OCI-LY3 (cell line): ENCODE measurements at regions not wholly inside any gene's neighbourhood (a gene's known extent, or its start where the extent isn't known, plus 50 kb on each side); places are given as distances from the start of the nearest gene placed in this dataset.
"Not testable (repeated sequence)": the region's sequence is repeated elsewhere in the genome, so short reads cannot be mapped to it uniquely, and the experiment has no call there.

Source experiments
- EZH2phosphoT487 ChIP-seq: fragments of 200-600 bp; shearing (Covaris generic); IDR thresholded peaks from 2 replicates; pipeline ENCODE4 v1.6.1; 2018; ENCODE audit warnings: antibody characterized with exemption, mixed run types, low read depth
- TF ChIP-seq, protein P1 (sequence below): fragments of 200-600, 300-600 bp; sonication (generic); IDR thresholded peaks from 2 replicates; pipeline ENCODE4 v1.5.1; 2014; ENCODE audit warnings: antibody characterized with exemption, low read length, low read depth

- TF ChIP-seq, protein P1, sequence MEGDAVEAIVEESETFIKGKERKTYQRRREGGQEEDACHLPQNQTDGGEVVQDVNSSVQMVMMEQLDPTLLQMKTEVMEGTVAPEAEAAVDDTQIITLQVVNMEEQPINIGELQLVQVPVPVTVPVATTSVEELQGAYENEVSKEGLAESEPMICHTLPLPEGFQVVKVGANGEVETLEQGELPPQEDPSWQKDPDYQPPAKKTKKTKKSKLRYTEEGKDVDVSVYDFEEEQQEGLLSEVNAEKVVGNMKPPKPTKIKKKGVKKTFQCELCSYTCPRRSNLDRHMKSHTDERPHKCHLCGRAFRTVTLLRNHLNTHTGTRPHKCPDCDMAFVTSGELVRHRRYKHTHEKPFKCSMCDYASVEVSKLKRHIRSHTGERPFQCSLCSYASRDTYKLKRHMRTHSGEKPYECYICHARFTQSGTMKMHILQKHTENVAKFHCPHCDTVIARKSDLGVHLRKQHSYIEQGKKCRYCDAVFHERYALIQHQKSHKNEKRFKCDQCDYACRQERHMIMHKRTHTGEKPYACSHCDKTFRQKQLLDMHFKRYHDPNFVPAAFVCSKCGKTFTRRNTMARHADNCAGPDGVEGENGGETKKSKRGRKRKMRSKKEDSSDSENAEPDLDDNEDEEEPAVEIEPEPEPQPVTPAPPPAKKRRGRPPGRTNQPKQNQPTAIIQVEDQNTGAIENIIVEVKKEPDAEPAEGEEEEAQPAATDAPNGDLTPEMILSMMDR = not testable (repeated sequence)
- not testable (repeated sequence) for TF ChIP-seq EZH2phosphoT487
Measured at GRCh38 chr7:113176180-113176579, 57.8 kb upstream of the SMIM30 start.
